K562 (cell line): ENCODE measurements at regions not wholly inside any gene's neighbourhood (a gene's known extent, or its start where the extent isn't known, plus 50 kb on each side); places are given as distances from the start of the nearest gene placed in this dataset.

Experiments
- CREM ChIP-seq: IDR thresholded peaks from 2 replicates; pipeline ENCODE4 v1.6.1; 2014; ENCODE audit warnings: antibody characterized with exemption, low read depth
- EWSR1 ChIP-seq: fragments of 450-650 bp; IDR thresholded peaks from 2 replicates; pipeline ENCODE4 v1.6.1; 2018; ENCODE audit warnings: borderline replicate concordance, mild to moderate bottlenecking, low read depth, moderate library complexity; ENCODE audit not compliant: partially characterized antibody
- FOS ChIP-seq: IDR thresholded peaks from 3 replicates; pipeline ENCODE4 v1.6.1; 2011; ENCODE audit not compliant: insufficient read length; ENCODE audit errors: extremely low read depth
- FOXJ3 ChIP-seq: sonication (generic); formaldehyde crosslinking; IDR thresholded peaks from 2 replicates; pipeline ENCODE4 v1.4.0; 2020; ENCODE audit warnings: mild to moderate bottlenecking, missing genetic modification reagents
- MTA1 ChIP-seq: fragments of 450-650 bp; IDR thresholded peaks from 2 replicates; pipeline ENCODE4 v1.6.1; 2017; ENCODE audit warnings: borderline replicate concordance
- SETDB1 ChIP-seq: IDR thresholded peaks from one replicate; pipeline ENCODE4 v1.6.1; 2012; ENCODE audit warnings: low read length, control low read depth, inconsistent platforms
- TBP ChIP-seq: optimal IDR thresholded peaks from 2 replicates; pipeline ENCODE3; 2011; ENCODE audit warnings: low read depth, low read length, improper control_type of control experiment
- ZNF174 ChIP-seq: fragments of 250-450 bp; sonication (Bioruptor Pico); IDR thresholded peaks from 2 replicates; pipeline ENCODE4 v1.4.0; 2020; ENCODE audit warnings: mild to moderate bottlenecking
- ZNF586 ChIP-seq: fragments of 450-650 bp; formaldehyde crosslinking; conservative IDR thresholded peaks from 2 replicates; pipeline ENCODE4 v1.4.0; 2020; ENCODE audit warnings: mild to moderate bottlenecking, moderate library complexity
- TF ChIP-seq, protein P1 (sequence below): sonication (generic); formaldehyde crosslinking; IDR thresholded peaks from 2 replicates; pipeline ENCODE4 v1.8.0; 2023; ENCODE audit warnings: mild to moderate bottlenecking, missing genetic modification reagents
- TF ChIP-seq, protein P2 (sequence below), 2 experiments: IDR thresholded peaks; 2 replicates each; pipeline ENCODE4 v1.6.1; 2012; ENCODE audit warnings: improper control_type of control experiment in 2 of 2, low read depth in 2 of 2, low read length in 2 of 2, borderline replicate concordance in 1 of 2
- TF ChIP-seq, protein P3 (sequence below): fragments of 200-600 bp; sonication (generic); IDR thresholded peaks from one replicate; pipeline ENCODE4 v1.6.1; 2012; ENCODE audit warnings: mild to moderate bottlenecking, low read depth, low read length, inconsistent platforms

DNA sequence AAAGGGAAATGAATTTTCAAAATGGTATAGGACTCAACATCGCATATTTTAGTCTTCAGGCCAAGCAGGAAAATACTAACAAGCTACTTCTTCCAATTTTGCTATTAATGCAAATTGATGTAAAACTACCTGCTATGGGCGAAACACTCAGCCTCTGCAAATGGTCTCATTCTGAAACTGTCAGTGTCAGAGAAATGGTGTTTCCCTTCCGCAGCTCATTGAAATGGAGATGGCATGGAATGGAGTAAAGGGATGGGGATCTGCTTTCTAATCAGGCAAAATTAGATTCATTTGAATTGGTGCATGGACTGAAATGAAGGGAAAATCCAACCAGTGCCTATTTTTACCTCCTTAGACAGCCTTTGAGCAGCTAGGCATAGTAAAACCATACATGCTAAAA lies 80.4 kb upstream of the EEA1 start (continued):
- TF ChIP-seq, protein P1, sequence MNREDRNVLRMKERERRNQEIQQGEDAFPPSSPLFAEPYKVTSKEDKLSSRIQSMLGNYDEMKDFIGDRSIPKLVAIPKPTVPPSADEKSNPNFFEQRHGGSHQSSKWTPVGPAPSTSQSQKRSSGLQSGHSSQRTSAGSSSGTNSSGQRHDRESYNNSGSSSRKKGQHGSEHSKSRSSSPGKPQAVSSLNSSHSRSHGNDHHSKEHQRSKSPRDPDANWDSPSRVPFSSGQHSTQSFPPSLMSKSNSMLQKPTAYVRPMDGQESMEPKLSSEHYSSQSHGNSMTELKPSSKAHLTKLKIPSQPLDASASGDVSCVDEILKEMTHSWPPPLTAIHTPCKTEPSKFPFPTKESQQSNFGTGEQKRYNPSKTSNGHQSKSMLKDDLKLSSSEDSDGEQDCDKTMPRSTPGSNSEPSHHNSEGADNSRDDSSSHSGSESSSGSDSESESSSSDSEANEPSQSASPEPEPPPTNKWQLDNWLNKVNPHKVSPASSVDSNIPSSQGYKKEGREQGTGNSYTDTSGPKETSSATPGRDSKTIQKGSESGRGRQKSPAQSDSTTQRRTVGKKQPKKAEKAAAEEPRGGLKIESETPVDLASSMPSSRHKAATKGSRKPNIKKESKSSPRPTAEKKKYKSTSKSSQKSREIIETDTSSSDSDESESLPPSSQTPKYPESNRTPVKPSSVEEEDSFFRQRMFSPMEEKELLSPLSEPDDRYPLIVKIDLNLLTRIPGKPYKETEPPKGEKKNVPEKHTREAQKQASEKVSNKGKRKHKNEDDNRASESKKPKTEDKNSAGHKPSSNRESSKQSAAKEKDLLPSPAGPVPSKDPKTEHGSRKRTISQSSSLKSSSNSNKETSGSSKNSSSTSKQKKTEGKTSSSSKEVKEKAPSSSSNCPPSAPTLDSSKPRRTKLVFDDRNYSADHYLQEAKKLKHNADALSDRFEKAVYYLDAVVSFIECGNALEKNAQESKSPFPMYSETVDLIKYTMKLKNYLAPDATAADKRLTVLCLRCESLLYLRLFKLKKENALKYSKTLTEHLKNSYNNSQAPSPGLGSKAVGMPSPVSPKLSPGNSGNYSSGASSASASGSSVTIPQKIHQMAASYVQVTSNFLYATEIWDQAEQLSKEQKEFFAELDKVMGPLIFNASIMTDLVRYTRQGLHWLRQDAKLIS (CRISPR knock-in tag) = no peak
- TF ChIP-seq FOS (no peak), ZNF174 (CRISPR knock-in tag) (no peak), ZNF586 (no peak), MTA1 (no peak), FOXJ3 (CRISPR knock-in tag) (no peak), EWSR1 (no peak), CREM (no peak), SETDB1 (no peak), TBP (no peak)
- TF ChIP-seq, protein P2, sequence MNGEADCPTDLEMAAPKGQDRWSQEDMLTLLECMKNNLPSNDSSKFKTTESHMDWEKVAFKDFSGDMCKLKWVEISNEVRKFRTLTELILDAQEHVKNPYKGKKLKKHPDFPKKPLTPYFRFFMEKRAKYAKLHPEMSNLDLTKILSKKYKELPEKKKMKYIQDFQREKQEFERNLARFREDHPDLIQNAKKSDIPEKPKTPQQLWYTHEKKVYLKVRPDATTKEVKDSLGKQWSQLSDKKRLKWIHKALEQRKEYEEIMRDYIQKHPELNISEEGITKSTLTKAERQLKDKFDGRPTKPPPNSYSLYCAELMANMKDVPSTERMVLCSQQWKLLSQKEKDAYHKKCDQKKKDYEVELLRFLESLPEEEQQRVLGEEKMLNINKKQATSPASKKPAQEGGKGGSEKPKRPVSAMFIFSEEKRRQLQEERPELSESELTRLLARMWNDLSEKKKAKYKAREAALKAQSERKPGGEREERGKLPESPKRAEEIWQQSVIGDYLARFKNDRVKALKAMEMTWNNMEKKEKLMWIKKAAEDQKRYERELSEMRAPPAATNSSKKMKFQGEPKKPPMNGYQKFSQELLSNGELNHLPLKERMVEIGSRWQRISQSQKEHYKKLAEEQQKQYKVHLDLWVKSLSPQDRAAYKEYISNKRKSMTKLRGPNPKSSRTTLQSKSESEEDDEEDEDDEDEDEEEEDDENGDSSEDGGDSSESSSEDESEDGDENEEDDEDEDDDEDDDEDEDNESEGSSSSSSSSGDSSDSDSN (IDR thresholded peaks at IDR 0.05; ENCODE audit: borderline replicate concordance in 1 of 2, low read depth in 2 of 2, low read length in 2 of 2) = no peak
- TF ChIP-seq, protein P3, sequence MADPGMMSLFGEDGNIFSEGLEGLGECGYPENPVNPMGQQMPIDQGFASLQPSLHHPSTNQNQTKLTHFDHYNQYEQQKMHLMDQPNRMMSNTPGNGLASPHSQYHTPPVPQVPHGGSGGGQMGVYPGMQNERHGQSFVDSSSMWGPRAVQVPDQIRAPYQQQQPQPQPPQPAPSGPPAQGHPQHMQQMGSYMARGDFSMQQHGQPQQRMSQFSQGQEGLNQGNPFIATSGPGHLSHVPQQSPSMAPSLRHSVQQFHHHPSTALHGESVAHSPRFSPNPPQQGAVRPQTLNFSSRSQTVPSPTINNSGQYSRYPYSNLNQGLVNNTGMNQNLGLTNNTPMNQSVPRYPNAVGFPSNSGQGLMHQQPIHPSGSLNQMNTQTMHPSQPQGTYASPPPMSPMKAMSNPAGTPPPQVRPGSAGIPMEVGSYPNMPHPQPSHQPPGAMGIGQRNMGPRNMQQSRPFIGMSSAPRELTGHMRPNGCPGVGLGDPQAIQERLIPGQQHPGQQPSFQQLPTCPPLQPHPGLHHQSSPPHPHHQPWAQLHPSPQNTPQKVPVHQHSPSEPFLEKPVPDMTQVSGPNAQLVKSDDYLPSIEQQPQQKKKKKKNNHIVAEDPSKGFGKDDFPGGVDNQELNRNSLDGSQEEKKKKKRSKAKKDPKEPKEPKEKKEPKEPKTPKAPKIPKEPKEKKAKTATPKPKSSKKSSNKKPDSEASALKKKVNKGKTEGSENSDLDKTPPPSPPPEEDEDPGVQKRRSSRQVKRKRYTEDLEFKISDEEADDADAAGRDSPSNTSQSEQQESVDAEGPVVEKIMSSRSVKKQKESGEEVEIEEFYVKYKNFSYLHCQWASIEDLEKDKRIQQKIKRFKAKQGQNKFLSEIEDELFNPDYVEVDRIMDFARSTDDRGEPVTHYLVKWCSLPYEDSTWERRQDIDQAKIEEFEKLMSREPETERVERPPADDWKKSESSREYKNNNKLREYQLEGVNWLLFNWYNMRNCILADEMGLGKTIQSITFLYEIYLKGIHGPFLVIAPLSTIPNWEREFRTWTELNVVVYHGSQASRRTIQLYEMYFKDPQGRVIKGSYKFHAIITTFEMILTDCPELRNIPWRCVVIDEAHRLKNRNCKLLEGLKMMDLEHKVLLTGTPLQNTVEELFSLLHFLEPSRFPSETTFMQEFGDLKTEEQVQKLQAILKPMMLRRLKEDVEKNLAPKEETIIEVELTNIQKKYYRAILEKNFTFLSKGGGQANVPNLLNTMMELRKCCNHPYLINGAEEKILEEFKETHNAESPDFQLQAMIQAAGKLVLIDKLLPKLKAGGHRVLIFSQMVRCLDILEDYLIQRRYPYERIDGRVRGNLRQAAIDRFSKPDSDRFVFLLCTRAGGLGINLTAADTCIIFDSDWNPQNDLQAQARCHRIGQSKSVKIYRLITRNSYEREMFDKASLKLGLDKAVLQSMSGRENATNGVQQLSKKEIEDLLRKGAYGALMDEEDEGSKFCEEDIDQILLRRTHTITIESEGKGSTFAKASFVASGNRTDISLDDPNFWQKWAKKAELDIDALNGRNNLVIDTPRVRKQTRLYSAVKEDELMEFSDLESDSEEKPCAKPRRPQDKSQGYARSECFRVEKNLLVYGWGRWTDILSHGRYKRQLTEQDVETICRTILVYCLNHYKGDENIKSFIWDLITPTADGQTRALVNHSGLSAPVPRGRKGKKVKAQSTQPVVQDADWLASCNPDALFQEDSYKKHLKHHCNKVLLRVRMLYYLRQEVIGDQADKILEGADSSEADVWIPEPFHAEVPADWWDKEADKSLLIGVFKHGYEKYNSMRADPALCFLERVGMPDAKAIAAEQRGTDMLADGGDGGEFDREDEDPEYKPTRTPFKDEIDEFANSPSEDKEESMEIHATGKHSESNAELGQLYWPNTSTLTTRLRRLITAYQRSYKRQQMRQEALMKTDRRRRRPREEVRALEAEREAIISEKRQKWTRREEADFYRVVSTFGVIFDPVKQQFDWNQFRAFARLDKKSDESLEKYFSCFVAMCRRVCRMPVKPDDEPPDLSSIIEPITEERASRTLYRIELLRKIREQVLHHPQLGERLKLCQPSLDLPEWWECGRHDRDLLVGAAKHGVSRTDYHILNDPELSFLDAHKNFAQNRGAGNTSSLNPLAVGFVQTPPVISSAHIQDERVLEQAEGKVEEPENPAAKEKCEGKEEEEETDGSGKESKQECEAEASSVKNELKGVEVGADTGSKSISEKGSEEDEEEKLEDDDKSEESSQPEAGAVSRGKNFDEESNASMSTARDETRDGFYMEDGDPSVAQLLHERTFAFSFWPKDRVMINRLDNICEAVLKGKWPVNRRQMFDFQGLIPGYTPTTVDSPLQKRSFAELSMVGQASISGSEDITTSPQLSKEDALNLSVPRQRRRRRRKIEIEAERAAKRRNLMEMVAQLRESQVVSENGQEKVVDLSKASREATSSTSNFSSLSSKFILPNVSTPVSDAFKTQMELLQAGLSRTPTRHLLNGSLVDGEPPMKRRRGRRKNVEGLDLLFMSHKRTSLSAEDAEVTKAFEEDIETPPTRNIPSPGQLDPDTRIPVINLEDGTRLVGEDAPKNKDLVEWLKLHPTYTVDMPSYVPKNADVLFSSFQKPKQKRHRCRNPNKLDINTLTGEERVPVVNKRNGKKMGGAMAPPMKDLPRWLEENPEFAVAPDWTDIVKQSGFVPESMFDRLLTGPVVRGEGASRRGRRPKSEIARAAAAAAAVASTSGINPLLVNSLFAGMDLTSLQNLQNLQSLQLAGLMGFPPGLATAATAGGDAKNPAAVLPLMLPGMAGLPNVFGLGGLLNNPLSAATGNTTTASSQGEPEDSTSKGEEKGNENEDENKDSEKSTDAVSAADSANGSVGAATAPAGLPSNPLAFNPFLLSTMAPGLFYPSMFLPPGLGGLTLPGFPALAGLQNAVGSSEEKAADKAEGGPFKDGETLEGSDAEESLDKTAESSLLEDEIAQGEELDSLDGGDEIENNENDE = no peak
